ENCODE measurements at regions not wholly inside any gene's neighbourhood (a gene's known extent, or its start where the extent isn't known, plus 50 kb on each side); places are given as distances from the start of the nearest gene placed in this dataset.

GRCh38 chr3:76656531-76657070 lies 383.3 kb upstream of the ROBO2 start:
- no peak for DNase-seq (ENCODE audit: low read depth in 4 of 4, low spot score in 3 of 4)

GRCh38 chr3:76657909-76658308 lies 382.0 kb upstream of the ROBO2 start:
- no peak for DNase-seq (ENCODE audit: low read depth in 4 of 4, low spot score in 3 of 4)

- DNase-seq (ENCODE audit: low read depth in 4 of 4, low spot score in 3 of 4), result no peak
Measured at GRCh38 chr3:76661527-76662250, 378.2 kb upstream of the ROBO2 start.

- no peak for DNase-seq (ENCODE audit: low read depth in 4 of 4, low spot score in 3 of 4)
Measured at GRCh38 chr3:76664816-76665215, 375.1 kb upstream of the ROBO2 start.

- no peak for DNase-seq (ENCODE audit: low read depth in 4 of 4, low spot score in 3 of 4)
Measured at GRCh38 chr3:76668653-76669052, 371.2 kb upstream of the ROBO2 start.

- DNase-seq (ENCODE audit: low read depth in 4 of 4, low spot score in 3 of 4), result no peak
Measured at GRCh38 chr3:76669322-76669721, 370.6 kb upstream of the ROBO2 start.

GRCh38 chr3:76673171-76673570 lies 366.7 kb upstream of the ROBO2 start:
- no peak for DNase-seq (ENCODE audit: low read depth in 4 of 4, low spot score in 3 of 4)

GRCh38 chr3:76679541-76679940 lies 360.4 kb upstream of the ROBO2 start:
- no peak for DNase-seq (ENCODE audit: low read depth in 4 of 4, low spot score in 3 of 4)

GRCh38 chr3:76683256-76683655 lies 356.6 kb upstream of the ROBO2 start:
- no peak for DNase-seq (ENCODE audit: low read depth in 4 of 4, low spot score in 3 of 4)

- DNase-seq (ENCODE audit: low read depth in 4 of 4, low spot score in 3 of 4), result no peak
Measured at GRCh38 chr3:76684946-76685345, 355.0 kb upstream of the ROBO2 start.

- DNase-seq (ENCODE audit: low read depth in 4 of 4, low spot score in 3 of 4), result no peak
Measured at GRCh38 chr3:76685858-76686257, 354.0 kb upstream of the ROBO2 start.

GRCh38 chr3:76687019-76687418 lies 352.9 kb upstream of the ROBO2 start:
- DNase-seq (ENCODE audit: low read depth in 4 of 4, low spot score in 3 of 4), result no peak

- DNase-seq (ENCODE audit: low read depth in 4 of 4, low spot score in 3 of 4), result no peak
Measured at GRCh38 chr3:76694063-76694462, 345.8 kb upstream of the ROBO2 start.

- no peak for DNase-seq (ENCODE audit: low read depth in 4 of 4, low spot score in 3 of 4)
Measured at GRCh38 chr3:76698136-76698706, 341.7 kb upstream of the ROBO2 start.

GRCh38 chr3:76699846-76700245 lies 340.1 kb upstream of the ROBO2 start:
- DNase-seq (ENCODE audit: low read depth in 4 of 4, low spot score in 3 of 4), result no peak

GRCh38 chr3:76700323-76700722 lies 339.6 kb upstream of the ROBO2 start:
- DNase-seq (ENCODE audit: low read depth in 4 of 4, low spot score in 3 of 4), result no peak

GRCh38 chr3:76702676-76703075 lies 337.2 kb upstream of the ROBO2 start:
- DNase-seq (ENCODE audit: low read depth in 4 of 4, low spot score in 3 of 4), result no peak

- no peak for DNase-seq (ENCODE audit: low read depth in 4 of 4, low spot score in 3 of 4)
Measured at GRCh38 chr3:76715426-76715825, 324.5 kb upstream of the ROBO2 start.

GRCh38 chr3:76723366-76723765 lies 316.5 kb upstream of the ROBO2 start:
- no peak for DNase-seq (ENCODE audit: low read depth in 4 of 4, low spot score in 3 of 4)

GRCh38 chr3:76724075-76724474 lies 315.8 kb upstream of the ROBO2 start:
- DNase-seq (ENCODE audit: low read depth in 4 of 4, low spot score in 3 of 4), result no peak

- no peak for DNase-seq (ENCODE audit: low read depth in 4 of 4, low spot score in 3 of 4)
Measured at GRCh38 chr3:76724706-76725105, 315.2 kb upstream of the ROBO2 start.

GRCh38 chr3:76726034-76726433 lies 313.9 kb upstream of the ROBO2 start:
- DNase-seq (ENCODE audit: low read depth in 4 of 4, low spot score in 3 of 4), result no peak

Measured in left renal pelvis (tissue), 4 donors.